ENCODE measurements at regions not wholly inside any gene's neighbourhood (a gene's known extent, or its start where the extent isn't known, plus 50 kb on each side); places are given as distances from the start of the nearest gene placed in this dataset.
"Not testable (repeated sequence)": the region's sequence is repeated elsewhere in the genome, so short reads cannot be mapped to it uniquely, and the experiment has no call there.

DNA sequence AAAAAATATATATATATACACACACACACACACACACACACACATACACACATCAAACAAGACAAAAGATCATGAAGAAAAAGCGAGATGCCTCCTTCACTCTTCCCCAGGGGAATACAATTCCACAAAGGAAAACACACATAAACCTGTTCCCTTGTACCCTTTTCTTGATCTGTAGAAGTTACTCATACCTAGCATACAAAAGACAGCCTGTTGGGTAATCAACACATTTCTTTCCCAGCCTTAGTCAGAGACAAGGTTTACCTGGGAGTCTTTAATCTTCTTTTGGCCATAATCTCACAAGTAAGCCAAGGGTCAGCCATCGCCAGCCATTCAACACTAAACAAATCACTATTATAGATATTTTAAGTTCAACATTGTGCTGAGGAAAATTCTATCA is 407.0 kb downstream of the SUCLG1 start:
- DNase-seq (ENCODE audit: low read depth), result no peak

DNA sequence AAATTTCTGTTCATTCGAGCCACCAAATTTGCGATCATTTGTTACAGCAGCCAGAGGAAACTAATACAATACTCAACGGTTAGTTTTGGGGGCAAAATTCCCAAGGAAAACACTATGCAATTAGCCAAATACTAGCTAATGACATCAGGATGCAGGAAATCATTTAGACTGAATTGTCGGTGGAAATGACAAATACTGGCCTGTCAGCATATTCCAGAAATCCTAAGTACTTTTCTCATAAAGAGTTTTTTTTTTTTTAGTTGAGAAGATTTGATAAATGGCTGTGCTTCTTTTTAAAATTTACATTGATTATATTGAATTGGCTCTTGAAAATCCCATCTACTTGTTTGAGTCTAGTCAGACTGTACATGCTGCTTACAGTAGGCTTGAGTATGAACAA is 410.1 kb downstream of the SUCLG1 start:
- DNase-seq (ENCODE audit: low read depth), result no peak

DNA sequence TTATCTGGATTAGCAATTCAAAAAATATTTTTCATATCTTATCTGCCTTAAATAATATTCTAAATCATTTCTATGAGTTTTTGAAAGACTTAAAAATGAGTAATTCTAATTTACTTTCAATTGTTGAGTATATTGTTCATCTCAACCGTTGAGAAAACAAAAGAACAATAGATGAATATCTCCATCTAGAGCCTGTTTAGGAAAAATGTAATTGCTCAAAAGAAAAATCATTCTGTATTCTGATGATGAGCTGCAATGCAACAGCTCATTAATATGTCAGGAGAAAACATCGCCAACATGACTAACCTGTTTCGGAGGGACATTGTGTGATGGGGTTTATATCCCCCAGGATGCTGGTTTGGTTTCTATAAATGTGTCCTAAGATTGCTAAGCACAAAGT is 417.6 kb downstream of the SUCLG1 start:
- DNase-seq (ENCODE audit: low read depth), result no peak

DNA sequence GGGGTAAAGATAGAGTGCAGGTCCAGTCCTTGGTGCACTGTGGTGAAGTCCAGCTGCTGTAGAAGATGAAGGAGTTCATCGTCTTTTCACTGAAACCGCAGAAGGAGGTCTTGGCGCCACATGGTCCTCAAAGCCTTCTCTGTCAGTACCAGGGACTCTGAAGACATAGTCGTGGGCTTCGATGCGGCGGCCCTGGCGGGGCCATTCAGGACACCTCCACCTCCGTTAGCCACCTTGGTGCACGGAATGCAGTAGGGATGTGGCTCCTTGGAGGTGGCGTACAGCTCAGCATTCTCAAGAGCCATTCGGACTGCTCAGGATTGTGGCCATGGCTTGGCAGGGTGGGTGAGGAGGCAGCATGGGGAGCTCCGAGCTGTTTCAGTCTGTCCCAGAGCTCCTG is 418.8 kb downstream of the SUCLG1 start:
- DNase-seq (ENCODE audit: low read depth), result no peak

DNA sequence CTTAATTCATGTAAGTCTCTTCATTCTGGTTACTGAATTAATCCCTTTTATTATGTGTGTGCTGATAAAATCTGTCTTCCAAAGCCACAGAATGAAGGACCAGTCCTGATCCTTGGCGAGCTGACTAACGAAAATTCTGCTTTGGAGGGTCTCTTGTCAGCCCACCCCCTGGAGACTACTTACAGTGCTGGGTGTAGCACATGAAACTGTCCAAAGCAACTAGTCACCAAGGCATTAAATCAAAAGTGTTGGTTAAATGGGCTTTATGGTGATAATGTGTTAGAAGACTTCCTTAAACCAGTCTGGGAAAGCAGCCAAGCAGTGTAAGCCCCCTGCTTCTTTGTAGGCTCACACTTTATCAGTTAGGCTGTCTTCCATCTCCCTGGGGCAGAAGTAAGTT is 420.2 kb downstream of the SUCLG1 start:
- no peak for DNase-seq (ENCODE audit: low read depth)

DNA sequence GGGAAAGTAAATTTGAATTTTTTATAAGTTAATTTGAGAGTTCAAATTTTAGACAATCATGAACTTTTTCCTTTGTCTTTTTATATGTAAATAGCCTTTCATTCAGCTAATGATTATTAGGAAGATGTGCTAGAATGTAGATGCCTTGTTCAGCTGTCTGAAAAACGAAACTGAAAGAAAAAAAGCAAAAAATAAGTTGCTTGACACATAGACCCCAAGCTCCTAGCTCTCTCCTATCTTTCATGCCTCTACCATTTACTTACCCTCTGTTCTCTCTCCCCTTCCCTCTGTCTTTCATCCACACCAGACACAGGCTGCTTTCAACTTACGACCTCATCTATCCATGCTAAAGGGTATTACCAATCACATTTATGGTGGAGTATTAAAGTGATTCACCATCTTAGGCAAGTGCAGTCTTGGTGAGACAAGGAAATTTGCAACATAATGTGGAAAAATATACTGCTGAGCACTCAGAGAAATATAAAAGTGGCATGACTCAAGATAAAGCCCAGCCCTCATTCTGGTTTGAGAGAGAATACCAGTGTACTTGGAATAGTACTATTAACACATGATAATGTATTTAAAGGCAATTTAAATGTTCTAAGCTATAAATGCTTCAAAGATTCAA is 425.6 kb downstream of the SUCLG1 start:
- no peak for DNase-seq (ENCODE audit: low read depth)

DNA sequence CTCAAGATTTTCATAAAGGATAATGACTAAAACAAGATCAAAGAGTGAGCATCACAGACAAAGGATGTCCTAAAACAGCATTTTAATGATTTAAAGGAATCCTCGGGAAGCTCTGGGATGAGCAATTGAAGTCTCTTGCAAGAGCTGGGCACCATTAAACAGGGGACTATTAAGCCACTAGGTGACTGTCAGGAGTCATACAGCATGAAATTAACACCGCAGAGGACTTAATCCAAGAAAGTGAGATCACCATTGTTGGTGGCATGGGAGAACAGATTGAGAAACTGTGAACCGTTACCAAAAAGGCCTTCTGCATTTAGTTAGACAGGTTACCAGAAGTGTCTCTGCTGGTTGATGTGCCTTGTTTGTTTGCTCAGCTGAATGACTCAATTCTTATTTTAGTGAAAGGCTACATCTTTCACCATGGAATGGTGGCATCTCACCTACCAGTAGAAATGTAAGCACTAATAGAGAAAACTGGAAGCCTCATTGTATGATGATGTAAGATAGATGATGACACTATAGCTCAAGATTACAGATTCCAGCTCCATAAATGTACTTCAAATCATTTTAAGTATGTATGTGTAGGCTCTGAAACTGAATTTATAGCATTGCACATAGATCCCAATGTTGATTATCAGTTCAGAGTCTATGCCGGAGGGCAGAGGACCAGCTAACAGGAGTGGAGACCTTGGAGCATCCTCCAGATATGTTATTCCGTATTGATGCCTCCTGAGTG is 427.6 kb downstream of the SUCLG1 start:
- no peak for DNase-seq (ENCODE audit: low read depth)

DNA sequence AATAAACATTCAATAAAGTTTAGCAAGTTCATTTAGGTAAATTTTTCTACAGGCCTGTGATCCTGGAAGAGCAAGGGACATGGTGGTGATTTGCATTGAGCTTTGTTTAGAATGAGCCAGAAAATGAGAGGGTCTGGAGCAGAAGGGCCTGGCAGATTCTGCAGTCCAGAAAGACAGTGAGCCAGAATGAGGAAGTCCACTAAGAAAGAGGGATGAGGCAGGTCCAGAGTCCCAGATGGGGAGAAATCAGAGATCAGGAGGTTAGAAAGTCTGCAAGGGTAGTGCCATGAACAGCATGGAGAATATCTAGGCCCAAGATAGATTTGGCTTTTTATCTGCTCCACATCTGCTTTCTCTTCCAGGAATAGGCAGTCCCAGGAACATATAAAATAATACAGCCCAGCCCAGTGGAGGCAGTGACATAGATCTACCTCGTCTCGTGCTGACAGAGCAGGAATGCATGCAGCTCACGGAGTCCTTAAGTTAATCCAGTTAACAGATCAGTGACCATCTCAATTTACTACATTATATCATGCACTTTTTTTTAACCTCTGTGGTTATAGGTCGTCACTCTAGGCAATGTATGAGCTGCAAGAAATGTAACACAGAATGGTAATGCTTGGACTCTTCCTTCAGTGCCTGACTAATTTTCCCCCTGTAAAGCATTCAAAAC is 429.0 kb downstream of the SUCLG1 start:
- no peak for DNase-seq (ENCODE audit: low read depth)

DNA sequence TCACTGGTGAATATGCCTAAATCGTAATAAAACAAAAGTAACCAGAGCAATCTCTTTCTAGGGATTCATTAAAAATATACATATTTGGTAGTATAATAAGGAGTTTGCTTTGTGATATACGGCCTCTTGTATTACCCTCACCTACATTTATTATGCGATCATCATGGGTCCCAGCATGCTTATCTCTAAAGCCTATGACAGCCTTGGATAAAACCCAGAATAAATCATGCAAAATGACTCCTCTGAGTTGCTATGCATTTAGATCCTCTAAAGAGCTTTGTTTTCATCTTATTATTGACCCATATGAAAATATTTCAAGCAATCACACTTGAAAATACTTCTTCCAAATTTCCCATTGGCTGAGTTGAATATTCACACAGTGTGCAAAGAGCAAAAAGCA is 432.3 kb downstream of the SUCLG1 start:
- DNase-seq (ENCODE audit: low read depth), result no peak

DNA sequence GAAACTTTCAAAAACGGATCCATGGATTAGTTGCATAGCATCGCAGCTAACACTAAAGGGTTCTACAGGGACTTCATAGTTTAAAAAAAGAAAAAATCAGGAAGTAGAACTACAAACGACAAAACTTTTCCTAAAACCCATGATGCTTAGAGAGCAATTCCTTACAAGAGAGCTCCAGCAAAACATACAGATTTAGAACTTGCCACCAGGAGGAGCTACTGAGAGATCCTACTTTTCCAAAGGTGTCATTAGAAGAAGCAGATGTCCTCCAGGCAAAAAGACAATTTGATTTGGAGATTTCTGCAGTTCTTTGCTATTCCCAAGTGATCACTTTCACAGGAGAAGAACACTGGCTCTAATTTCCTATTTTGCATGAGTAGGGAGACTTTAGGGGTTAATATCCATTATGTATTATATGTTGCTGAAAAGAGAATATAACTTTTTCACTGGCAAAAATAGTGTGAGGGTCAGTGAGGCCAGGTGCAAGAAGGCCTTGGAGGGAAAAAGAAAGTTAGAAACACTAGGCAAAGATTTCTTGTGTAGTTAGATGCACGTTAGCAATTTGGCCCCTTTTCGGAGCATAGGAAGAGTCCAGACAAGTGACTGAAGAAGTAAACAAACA is 436.2 kb downstream of the SUCLG1 start:
- DNase-seq (ENCODE audit: low read depth), result peak; percentile 26

DNA sequence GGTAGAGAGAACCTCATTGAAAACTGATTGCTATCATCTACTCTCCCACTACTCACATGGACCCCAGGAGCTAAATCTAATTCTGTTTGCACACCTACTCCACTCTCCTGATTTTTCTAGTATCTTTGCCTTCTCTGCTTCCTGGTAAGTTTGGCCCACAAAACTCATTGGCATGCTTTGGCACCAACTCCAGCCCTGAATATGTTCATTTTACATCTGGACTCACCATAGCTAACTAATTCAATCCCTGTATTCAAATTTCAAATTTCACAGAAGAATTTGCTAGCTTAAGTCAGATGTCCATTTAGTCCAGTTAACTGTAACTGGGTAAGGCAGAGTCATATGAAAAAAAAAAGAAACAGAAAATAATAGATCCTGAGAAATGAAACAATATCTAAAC is 442.1 kb downstream of the SUCLG1 start:
- DNase-seq (ENCODE audit: low read depth), result no peak

DNA sequence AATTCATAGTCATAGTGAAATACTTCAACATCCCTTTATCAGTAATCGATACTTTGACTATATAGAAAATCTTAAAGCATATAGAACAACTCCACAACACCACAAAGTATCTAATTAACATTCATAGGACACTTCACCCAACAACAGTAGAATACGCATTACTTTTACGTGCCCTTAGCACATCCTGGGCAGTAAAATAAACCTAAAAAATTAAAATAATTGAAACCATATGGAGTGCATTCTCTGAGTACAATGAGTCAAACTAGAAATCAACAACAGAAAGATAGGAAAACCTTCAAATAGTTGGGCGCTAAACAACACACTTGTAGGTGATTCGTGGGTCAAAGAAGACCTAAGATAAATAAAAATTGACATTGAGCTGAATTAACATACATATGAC is 442.9 kb downstream of the SUCLG1 start:
- no peak for DNase-seq (ENCODE audit: low read depth)

DNA sequence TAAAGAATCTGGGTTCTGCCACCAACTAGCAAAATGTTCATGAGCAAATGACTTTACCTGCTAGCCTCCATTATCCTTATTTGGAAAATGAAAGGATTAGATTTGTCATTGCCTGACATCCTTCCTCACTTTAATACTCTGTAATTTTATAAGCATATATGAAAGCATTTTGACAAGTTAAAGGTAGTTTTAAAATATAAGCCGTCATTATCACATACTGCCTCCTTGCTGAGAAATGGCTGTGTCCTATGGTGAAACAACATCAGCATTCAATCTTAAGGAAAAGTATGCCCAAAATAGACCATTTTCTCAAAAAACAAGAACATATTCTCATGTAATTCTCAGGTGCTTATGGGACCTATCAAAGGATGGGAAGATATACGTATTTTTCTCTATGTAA is 461.2 kb downstream of the SUCLG1 start:
- DNase-seq (ENCODE audit: low read depth), result no peak

DNA sequence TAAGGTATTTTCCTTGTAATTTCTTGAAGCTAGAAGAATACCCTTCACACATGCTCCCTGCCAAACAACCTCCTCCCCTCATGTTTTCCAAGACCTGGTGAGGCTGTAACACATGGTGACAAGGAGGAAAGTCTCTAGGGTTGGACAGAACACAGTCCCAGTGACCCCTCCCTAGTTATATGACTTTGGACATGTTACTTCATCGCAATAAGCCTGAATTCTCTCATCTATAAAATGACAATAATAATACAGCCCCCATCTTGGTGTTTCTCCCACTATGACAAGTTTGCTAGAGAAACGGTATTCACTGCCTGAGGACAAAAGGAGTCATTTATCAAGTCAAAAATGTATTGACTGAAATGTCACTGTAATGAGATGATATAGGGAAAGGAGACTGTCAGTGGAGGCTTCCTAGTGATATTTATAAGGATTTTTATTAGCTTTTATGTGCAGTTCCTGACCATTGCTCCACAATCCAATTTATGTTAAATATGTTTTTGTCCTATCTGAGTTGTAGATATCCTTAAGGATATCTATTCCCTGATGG is 464.4 kb downstream of the SUCLG1 start:
- DNase-seq (ENCODE audit: low read depth), result no peak

DNA sequence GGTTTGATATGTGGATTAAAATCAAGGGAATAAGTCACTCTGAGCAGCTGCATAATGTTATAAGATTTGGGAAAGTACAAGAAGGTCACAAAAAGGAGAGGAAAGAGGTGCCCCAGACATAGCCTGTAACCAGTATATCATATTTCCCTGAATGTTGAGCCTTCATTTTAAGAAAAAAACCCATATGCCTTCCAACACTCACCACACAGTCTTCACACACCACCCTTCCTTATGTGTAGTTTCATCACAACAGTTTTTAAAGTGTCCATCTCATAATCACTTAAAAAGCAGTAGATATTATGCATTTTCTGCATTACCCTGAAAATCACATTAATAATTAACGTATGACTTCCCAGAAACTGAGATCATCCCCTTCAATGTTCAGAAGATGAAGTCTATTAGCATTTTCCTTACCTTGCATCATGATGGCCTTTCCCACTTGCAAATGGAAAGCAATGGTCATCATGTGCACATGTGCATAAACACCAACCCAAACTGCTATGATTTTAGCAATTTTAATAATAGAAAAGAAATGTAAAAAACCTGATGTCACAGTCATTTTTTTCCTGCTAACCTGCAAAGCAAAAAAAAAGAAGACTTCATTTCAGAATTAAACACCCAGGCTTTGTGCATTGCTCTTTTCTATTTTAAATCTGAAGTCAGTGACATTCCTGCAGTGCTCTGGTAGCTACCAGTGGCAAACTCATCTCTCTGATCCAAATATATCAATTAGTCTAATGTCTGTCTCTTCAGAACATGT is 465.0 kb downstream of the SUCLG1 start:
- no peak for DNase-seq (ENCODE audit: low read depth)

DNA sequence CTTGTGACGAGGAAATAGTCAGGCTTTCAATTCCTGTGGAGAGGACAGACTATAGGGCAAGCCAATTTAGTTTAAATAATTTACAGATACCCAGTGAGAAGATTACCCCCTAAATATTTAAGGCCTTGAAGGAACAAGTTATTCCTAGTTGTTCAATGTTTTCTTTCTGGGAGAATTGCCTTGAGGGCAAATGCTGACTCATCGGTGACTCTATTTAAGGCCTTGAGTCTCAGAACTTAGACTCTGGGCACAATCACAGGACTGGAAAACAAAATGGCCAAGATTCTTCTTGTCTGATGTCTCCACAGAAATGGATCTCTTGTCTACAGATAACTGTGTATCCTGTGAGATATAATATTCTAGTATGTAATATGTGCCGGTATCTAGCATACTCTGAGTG is 467.1 kb downstream of the SUCLG1 start:
- no peak for DNase-seq (ENCODE audit: low read depth)

DNA sequence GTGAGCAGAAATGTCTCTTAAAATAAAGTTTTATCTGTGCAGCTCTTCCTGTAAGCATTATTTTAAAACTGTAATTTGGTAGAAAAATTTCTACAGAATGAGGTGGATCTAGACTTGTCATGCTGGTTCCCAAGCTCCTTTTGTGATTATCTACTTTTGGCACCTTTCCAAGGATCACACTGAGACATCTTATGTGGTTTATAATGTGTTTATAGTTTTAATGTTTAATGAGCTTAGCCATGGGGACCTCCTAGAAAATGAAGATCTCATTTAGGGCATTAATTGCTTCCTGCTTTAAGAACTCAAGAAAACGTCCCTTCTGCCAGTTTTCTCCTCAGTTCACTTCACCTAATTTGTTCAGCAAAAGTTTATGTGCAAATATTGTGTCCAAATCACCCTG is 468.4 kb downstream of the SUCLG1 start:
- DNase-seq (ENCODE audit: low read depth), result no peak

DNA sequence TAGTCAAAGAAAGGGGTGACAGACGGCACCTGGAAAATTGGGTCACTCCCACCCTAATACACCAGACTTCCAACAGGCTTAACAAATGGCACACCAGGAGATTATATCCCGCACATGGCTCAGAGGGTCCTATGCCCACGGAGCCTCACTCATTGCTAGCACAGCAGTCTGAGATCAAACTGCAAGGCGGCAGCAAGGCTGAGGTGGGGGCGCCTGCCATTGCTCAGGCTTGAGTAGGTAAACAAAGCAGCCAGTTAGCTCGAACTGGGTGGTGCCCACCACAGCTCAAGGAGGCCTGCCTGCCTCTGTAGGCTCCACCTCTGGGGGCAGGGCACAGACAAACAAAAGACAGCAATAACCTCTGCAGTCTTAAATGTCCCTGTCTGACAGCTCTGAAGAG is 482.5 kb downstream of the SUCLG1 start:
- not testable (repeated sequence) for DNase-seq (ENCODE audit: low read depth)

DNA sequence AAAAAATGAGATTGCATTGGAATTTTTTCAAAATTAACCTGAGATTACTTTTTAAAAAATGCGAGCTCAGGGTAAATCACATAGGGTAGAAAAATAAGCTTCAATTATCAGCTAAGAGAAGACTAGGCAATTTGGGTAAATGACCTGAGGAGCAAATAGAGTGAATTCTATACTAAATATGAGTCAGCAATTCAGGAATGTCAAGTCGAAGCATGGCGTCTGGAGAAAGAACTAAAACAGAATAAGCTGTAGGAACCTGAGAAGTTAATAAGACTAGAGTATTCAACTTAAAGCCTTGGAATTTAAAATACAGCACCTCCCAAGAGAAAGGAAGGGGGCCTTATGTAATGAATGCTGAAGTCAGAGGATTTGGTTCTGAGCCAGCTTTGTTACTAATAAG is 487.0 kb downstream of the SUCLG1 start:
- DNase-seq (ENCODE audit: low read depth), result no peak

DNA sequence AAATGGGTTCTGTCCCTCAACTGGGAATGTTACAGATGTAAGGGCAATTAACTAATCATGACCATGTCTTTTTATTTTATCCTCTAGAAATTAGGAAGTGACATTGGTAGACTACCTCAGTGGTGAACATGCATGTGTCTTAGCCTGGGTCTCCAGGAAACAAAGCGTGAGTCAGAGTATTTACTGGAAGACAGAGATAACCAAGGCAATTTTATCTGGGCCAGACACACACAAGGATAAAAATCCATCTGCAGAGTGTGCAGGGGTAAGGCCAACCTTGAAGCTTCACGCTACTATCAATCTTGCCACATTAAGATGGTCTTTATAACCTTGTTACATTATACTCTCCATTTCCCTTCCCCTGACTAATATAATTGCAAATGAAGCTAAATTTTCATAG is 487.5 kb downstream of the SUCLG1 start:
- DNase-seq (ENCODE audit: low read depth), result no peak

DNA sequence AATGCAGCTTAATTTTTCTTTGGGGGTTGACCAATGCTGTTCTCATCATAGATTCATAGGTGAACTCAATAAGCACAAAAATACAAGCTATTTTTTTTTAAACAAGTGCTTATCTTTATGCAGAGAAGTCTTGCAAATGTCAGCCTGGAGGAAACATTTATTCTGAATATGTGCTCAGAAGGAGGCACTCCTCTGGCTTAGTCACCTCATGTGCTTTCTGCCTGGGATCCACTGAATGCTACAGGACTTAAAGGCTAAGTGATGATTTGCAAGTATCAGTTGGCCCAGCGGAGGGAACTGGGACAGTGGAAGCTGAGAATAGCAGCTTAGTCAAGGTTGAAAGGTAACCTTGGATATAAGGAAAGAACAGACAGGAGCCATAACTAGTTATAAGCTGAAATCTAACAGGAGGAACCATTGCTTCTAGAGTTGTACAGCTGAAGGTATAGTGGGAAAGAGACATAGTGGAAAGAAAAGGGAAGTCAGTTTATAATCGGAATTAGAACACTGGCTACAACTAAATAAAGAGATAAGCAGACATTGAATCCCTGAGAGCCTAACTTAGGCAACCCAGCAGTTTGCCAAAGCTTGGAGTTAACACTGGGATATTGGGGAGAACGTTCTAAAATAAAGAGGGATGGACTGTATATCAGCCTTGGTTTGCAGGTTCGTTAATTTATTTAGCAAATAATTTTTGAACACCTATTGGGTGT is 488.7 kb downstream of the SUCLG1 start:
- no peak for DNase-seq (ENCODE audit: low read depth)

All from HS-27A (cell line).